Neuronal stem cell (in vitro differentiated cells): ENCODE measurements at regions not wholly inside any gene's neighbourhood (a gene's known extent, or its start where the extent isn't known, plus 50 kb on each side); places are given as distances from the start of the nearest gene placed in this dataset.

Source experiments
- DNase-seq: peaks from one replicate; pipeline ENCODE4 v3.0.0-alpha.2; 2013; ENCODE audit warnings: low spot score
- H2AFZ ChIP-seq: one replicate; pipeline ENCODE4 v1.6.1; 2013; ENCODE audit warnings: mild to moderate bottlenecking, low read length, inconsistent platforms
- H2AK5ac ChIP-seq: 2 replicates; pipeline ENCODE4 v1.6.1; 2013; ENCODE audit warnings: low read depth, mild to moderate bottlenecking, inconsistent platforms, low read length, moderate library complexity, mixed read lengths
- H2BK120ac ChIP-seq: 2 replicates; pipeline ENCODE4 v1.6.1; 2013; ENCODE audit warnings: low read depth, mild to moderate bottlenecking, inconsistent platforms, low read length, moderate library complexity, mixed read lengths
- H2BK12ac ChIP-seq: one replicate; pipeline ENCODE4 v1.6.1; 2013; ENCODE audit warnings: low read length, inconsistent platforms
- H2BK15ac ChIP-seq: 2 replicates; pipeline ENCODE4 v1.6.1; 2013; ENCODE audit warnings: mild to moderate bottlenecking, low read length, inconsistent platforms, mixed read lengths
- H2BK5ac ChIP-seq: one replicate; pipeline ENCODE4 v1.6.1; 2013; ENCODE audit warnings: inconsistent platforms, mild to moderate bottlenecking, low read length, moderate library complexity
- H3K14ac ChIP-seq: one replicate; pipeline ENCODE4 v1.6.1; 2013; ENCODE audit warnings: low read length, inconsistent platforms
- H3K18ac ChIP-seq: 2 replicates; pipeline ENCODE4 v1.6.1; 2013; ENCODE audit warnings: low read length, inconsistent platforms
- H3K23ac ChIP-seq: 2 replicates; pipeline ENCODE4 v1.6.1; 2013; ENCODE audit warnings: low read depth, mild to moderate bottlenecking, mixed read lengths, low read length, inconsistent platforms; ENCODE audit not compliant: poor library complexity
- H3K27ac ChIP-seq: replicated peaks from 3 replicates; pipeline ENCODE4 v1.5.1; 2013; ENCODE audit warnings: low read length, inconsistent platforms
- H3K27me3 ChIP-seq, 3 experiments: 2 replicates each; pipeline ENCODE4 v1.6.1; 2013; ENCODE audit warnings: low read length in 3 of 3, mild to moderate bottlenecking in 2 of 3, inconsistent platforms in 1 of 3, low read depth in 1 of 3, mixed read lengths in 1 of 3, moderate library complexity in 1 of 3; ENCODE audit not compliant: control insufficient read depth in 3 of 3, insufficient read depth in 3 of 3
- H3K36me3 ChIP-seq, 2 donors: replicated peaks in 1 of 2; 2 replicates each; pipeline ENCODE4 v1.6.1; 2013; ENCODE audit warnings: low read length in 2 of 2; ENCODE audit not compliant: control insufficient read depth in 2 of 2, insufficient read depth in 2 of 2
- H3K4ac ChIP-seq: 2 replicates; pipeline ENCODE4 v1.6.1; 2013; ENCODE audit warnings: inconsistent platforms, mild to moderate bottlenecking, low read length, moderate library complexity
- H3K4me1 ChIP-seq, 2 donors: 1 replicate in 1 of 2; 2 replicates in 1 of 2; pipeline ENCODE4 v1.6.1; 2013; ENCODE audit warnings: low read length in 2 of 2, low read depth in 1 of 2; ENCODE audit not compliant: control insufficient read depth in 2 of 2, insufficient read depth in 1 of 2
- H3K4me2 ChIP-seq: one replicate; pipeline ENCODE4 v1.6.1; 2013; ENCODE audit warnings: mild to moderate bottlenecking, low read length, inconsistent platforms; ENCODE audit not compliant: insufficient read depth, poor library complexity, severe bottlenecking
- H3K4me3 ChIP-seq, 2 donors: 2 replicates each; pipeline ENCODE4 v1.5.1; 2013; ENCODE audit warnings: low read length in 2 of 2, mild to moderate bottlenecking in 2 of 2, inconsistent platforms in 1 of 2, moderate library complexity in 1 of 2
- H3K79me1 ChIP-seq: one replicate; pipeline ENCODE4 v1.6.1; 2013; ENCODE audit warnings: low read depth, mild to moderate bottlenecking, inconsistent platforms, low read length, moderate library complexity
- H3K9ac ChIP-seq: one replicate; pipeline ENCODE4 v1.6.1; 2013; ENCODE audit warnings: mild to moderate bottlenecking, low read depth, low read length, inconsistent platforms; ENCODE audit not compliant: poor library complexity
- H3K9me3 ChIP-seq, 2 donors: replicated peaks in 1 of 2; 2 replicates each; pipeline versions ENCODE3 to v1.6.1; 2013; ENCODE audit warnings: low read length in 2 of 2, mild to moderate bottlenecking in 2 of 2, inconsistent platforms in 1 of 2, low read depth in 1 of 2, mixed read lengths in 1 of 2, moderate library complexity in 1 of 2; ENCODE audit not compliant: control insufficient read depth in 2 of 2, insufficient read depth in 1 of 2
- H4K8ac ChIP-seq: one replicate; pipeline ENCODE4 v1.6.1; 2013; ENCODE audit warnings: low read depth, mild to moderate bottlenecking, inconsistent platforms, low read length, moderate library complexity
- H4K91ac ChIP-seq: one replicate; pipeline ENCODE4 v1.6.1; 2013; ENCODE audit warnings: low read length, low read depth, mild to moderate bottlenecking, inconsistent platforms; ENCODE audit not compliant: poor library complexity
- WGBS, 2 donors: extraction: QIAGEN DNeasy Blood & Tissue Kit; methylation state at CpG; one replicate each; pipeline ENCODE4 v1.1.7; 2013; ENCODE audit warnings: missing lambda C conversion rate in 2 of 2, mixed read lengths in 1 of 2; ENCODE audit not compliant: insufficient read length in 2 of 2, insufficient replicate concordance in 1 of 2; ENCODE audit errors: extremely low coverage in 2 of 2; 5-methylcytosine and 5-hydroxymethylcytosine counted together

- H3K9me3 ChIP-seq = no peaks in the 10 kb centered on the region
- H3K23ac ChIP-seq = no peak overlapping the region
- H4K91ac ChIP-seq = no peak overlapping the region
- H4K8ac ChIP-seq = no peak overlapping the region
- no peak overlapping the region for H3K4me2 ChIP-seq
- no peaks in the 10 kb centered on the region for H3K27me3 ChIP-seq
- no peak overlapping the region for H2BK120ac ChIP-seq
- H3K4ac ChIP-seq = no peak overlapping the region
- no peak overlapping the region for H2BK5ac ChIP-seq
- H3K18ac ChIP-seq = no peak overlapping the region
- no peaks in the 10 kb centered on the region for H3K79me1 ChIP-seq
- no peak overlapping the region for H2AK5ac ChIP-seq
- peaks cover 4 to 6% of the 10 kb centered on the region in 2 donors for H3K4me1 ChIP-seq
- no peak overlapping the region for H3K4me3 ChIP-seq
- H3K27ac ChIP-seq = no peak overlapping the region
- no peak overlapping the region for H2BK12ac ChIP-seq
- H3K36me3 ChIP-seq = no peaks in the 10 kb centered on the region
- H3K14ac ChIP-seq = no peak overlapping the region
- no peak overlapping the region for H2BK15ac ChIP-seq
- H2AFZ ChIP-seq = no peak overlapping the region
- WGBS, 2 donors = no CpG with 5 or more reads among the region's 1 CpG
- no peak for DNase-seq
- no peak overlapping the region for H3K9ac ChIP-seq
These were observed 68.0 kb upstream of the TES start for GRCh38 chr7:116142374-116142773.

DNA sequence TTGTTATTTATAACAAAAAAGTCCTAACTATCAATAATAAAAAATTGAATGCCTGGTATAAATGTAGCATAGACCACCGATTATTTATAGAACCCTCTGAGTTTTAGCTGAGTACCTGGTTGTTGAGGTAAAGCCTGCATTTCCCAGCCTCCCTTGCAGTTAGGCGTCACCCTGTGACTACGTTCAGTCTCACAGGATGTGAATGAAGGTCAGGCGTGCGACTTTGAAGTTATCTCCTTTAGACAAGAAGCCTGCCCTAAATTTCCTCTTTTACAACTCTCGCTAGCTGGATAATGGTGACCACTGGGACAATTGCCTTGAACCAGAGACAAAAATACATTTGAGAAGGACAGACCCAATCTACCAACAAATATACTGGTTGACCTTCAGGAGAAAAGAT lies 67.5 kb upstream of the TES start:
- no peak overlapping the region for H2AFZ ChIP-seq
- H3K14ac ChIP-seq = no peak overlapping the region
- no peak overlapping the region for H4K8ac ChIP-seq
- no CpG with 5 or more reads among the region's 6 CpGs for WGBS, 2 donors
- no peaks in the 10 kb centered on the region for H3K36me3 ChIP-seq
- no peaks in the 10 kb centered on the region for H3K27me3 ChIP-seq
- H3K4ac ChIP-seq = no peak overlapping the region
- DNase-seq = no peak
- no peak overlapping the region for H2BK5ac ChIP-seq
- H2BK12ac ChIP-seq = no peak overlapping the region
- no peak overlapping the region for H4K91ac ChIP-seq
- H3K4me1 ChIP-seq = peaks cover 4 to 6% of the 10 kb centered on the region in 2 donors
- no peak overlapping the region for H2BK15ac ChIP-seq
- no peak overlapping the region for H3K4me2 ChIP-seq
- H3K23ac ChIP-seq = no peak overlapping the region
- no peak overlapping the region for H3K27ac ChIP-seq
- H3K9ac ChIP-seq = no peak overlapping the region
- H3K4me3 ChIP-seq = no peak overlapping the region
- no peaks in the 10 kb centered on the region for H3K79me1 ChIP-seq
- H3K18ac ChIP-seq = no peak overlapping the region
- no peak overlapping the region for H2AK5ac ChIP-seq
- no peaks in the 10 kb centered on the region for H3K9me3 ChIP-seq
- H2BK120ac ChIP-seq = no peak overlapping the region

- no peaks in the 10 kb centered on the region for H3K36me3 ChIP-seq
- no peak overlapping the region for H2BK15ac ChIP-seq
- peaks cover 0 to 6% of the 10 kb centered on the region in 2 donors for H3K4me1 ChIP-seq
- H3K27me3 ChIP-seq = no peaks in the 10 kb centered on the region
- no peak overlapping the region for H3K9ac ChIP-seq
- H3K79me1 ChIP-seq = no peaks in the 10 kb centered on the region
- no peak overlapping the region for H3K4me3 ChIP-seq
- no peak overlapping the region for H4K8ac ChIP-seq
- H2BK12ac ChIP-seq = no peak overlapping the region
- H4K91ac ChIP-seq = no peak overlapping the region
- no CpG with 5 or more reads among the region's 2 CpGs for WGBS, 2 donors
- H2BK5ac ChIP-seq = no peak overlapping the region
- DNase-seq = no peak
- H3K27ac ChIP-seq = no peak overlapping the region
- no peak overlapping the region for H3K4ac ChIP-seq
- H2BK120ac ChIP-seq = no peak overlapping the region
- H2AK5ac ChIP-seq = no peak overlapping the region
- H3K4me2 ChIP-seq = no peak overlapping the region
- no peak overlapping the region for H3K18ac ChIP-seq
- H3K23ac ChIP-seq = no peak overlapping the region
- H3K9me3 ChIP-seq = no peaks in the 10 kb centered on the region
- peak overlapping the region; percentile 45 for H2AFZ ChIP-seq
- H3K14ac ChIP-seq = no peak overlapping the region
These were observed 65.0 kb upstream of the TES start for GRCh38 chr7:116145245-116145852.

- Histone ChIP-seq H2BK120ac (no peak overlapping the region), H3K4me3 (no peak overlapping the region), H2AK5ac (no peak overlapping the region)
These were observed 62.2 kb upstream of the TES start for GRCh38 chr7:116148108-116148507.

More at GRCh38 chr7:116148108-116148507, 62.2 kb upstream of the TES start:
- Histone ChIP-seq H2BK15ac (no peak overlapping the region), H3K36me3 (no peaks in the 10 kb centered on the region), H3K79me1 (no peaks in the 10 kb centered on the region), H2BK5ac (no peak overlapping the region), H3K9me3 (no peaks in the 10 kb centered on the region), H3K14ac (no peak overlapping the region), H3K27ac (no peak overlapping the region), H3K4me2 (no peak overlapping the region), H3K23ac (no peak overlapping the region), H3K27me3 (no peaks in the 10 kb centered on the region), H3K4me1 (peaks cover 0 to 6% of the 10 kb centered on the region in 2 donors), H2AFZ (no peak overlapping the region), H3K9ac (no peak overlapping the region), H4K91ac (no peak overlapping the region), H2BK12ac (no peak overlapping the region), H3K4ac (no peak overlapping the region), H4K8ac (no peak overlapping the region), H3K18ac (no peak overlapping the region)
- no CpG with 5 or more reads among the region's 3 CpGs for WGBS, 2 donors
- DNase-seq = no peak
